22Rv1 (cell line): ENCODE measurements at regions not wholly inside any gene's neighbourhood (a gene's known extent, or its start where the extent isn't known, plus 50 kb on each side); places are given as distances from the start of the nearest gene placed in this dataset.

Experiments used
- H3K27ac ChIP-seq: fragments of 450-650 bp; 2 replicates; pipeline ENCODE4 v1.5.1; 2017
- ZFX ChIP-seq: fragments of 450-650 bp; IDR thresholded peaks from 2 replicates; pipeline ENCODE4 v1.6.1; 2017; ENCODE audit warnings: antibody characterized with exemption, borderline replicate concordance
- TF ChIP-seq, protein P1 (sequence below): fragments of 450-650 bp; IDR thresholded peaks from 2 replicates; pipeline ENCODE4 v1.5.1; 2017; ENCODE audit warnings: mild to moderate bottlenecking

DNA sequence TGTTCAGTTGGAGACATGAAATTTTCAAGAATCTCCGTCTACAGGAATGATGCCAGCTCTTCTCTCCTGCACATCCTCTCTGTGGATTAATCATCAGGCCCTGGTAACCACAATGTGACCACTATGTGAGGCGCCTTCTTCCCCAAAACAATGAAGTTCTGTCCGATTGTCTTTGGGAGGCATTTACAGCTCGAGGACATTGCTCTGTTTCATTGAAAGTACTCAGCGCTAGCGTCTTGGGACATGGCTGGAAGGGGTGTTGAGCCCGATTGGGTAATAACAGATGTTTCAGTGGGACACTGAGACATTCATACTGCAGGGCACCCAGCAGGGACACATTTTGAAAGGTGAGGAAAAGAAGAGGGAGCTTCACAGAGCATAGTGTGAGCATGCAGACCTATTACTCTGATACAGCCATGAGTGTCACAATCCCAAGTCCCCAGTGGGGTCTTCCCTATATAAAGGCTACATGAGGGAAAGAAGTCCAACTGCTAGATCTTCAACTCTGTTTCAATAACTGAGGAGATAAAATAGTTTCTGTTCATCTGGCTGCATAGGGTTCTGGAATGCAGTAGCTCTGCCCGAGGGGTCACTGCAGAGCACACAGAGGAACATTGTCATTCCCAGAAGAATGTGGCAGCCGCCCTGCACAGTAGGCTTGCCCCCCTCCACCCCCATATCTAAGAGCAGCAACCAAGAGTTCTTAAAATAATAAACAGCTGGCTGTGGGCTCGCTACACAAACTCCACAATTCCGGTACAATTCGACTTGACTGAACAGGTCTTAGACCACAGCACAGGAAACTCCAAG, 237.3 kb downstream of the OSR1 start:
- no peak overlapping the region for H3K27ac ChIP-seq
- TF ChIP-seq, protein P1, sequence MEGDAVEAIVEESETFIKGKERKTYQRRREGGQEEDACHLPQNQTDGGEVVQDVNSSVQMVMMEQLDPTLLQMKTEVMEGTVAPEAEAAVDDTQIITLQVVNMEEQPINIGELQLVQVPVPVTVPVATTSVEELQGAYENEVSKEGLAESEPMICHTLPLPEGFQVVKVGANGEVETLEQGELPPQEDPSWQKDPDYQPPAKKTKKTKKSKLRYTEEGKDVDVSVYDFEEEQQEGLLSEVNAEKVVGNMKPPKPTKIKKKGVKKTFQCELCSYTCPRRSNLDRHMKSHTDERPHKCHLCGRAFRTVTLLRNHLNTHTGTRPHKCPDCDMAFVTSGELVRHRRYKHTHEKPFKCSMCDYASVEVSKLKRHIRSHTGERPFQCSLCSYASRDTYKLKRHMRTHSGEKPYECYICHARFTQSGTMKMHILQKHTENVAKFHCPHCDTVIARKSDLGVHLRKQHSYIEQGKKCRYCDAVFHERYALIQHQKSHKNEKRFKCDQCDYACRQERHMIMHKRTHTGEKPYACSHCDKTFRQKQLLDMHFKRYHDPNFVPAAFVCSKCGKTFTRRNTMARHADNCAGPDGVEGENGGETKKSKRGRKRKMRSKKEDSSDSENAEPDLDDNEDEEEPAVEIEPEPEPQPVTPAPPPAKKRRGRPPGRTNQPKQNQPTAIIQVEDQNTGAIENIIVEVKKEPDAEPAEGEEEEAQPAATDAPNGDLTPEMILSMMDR, result no peak
- no peak for TF ChIP-seq ZFX

DNA sequence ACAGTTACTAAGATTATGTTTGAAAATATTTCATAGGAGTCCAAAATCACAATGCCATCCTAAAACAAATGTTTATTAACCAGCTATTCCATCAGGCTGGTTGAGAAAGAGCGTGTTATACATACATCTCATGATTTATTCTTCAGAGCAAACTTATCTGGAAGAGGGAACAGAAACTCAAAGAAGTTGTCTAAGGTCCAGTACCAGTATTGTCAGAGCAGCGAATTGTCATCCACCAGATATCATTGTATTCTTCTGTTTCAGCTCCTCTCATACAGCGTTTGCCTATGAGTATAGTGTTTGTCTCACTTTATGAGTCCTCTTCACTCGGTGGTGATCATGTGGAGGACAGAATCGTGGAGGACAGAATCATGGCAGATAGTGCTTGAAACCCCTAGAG, 238.2 kb downstream of the OSR1 start:
- H3K27ac ChIP-seq, result no peak overlapping the region
- no peak for TF ChIP-seq ZFX
- TF ChIP-seq, protein P1, result no peak

DNA sequence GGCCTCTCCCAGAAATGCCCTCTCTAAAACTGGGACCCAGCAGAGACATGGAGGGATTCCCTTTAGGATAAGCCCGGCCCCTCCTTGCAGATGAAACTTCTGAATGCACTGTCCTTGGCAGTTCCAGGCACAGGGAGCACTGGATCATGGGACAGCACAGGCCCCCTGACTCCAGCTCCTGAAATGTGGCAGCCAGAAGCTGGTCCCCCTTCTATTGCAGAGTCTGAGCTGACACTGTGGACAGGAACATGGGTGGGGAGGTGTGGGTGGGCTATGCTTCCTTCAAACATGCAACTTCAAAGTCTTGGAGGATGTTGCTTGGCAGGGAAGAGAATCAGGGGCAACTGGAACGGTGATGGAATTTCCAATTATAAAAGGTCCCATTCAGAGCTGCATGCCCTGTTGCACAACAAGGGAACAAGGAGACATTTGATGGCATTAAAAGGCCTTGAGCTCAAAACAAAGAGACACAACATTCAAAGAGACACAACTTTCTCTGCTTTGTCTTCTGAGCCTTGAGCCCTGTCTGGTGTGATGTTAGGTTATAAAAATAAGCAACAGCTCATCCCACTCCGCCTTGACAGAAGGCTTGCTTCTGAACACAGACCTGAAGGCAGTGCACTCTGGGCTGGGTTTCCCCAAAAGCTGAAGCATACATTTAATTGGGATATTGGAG, 239.0 kb downstream of the OSR1 start:
- H3K27ac ChIP-seq, result no peak overlapping the region
- no peak for TF ChIP-seq ZFX
- TF ChIP-seq, protein P1, result no peak

DNA sequence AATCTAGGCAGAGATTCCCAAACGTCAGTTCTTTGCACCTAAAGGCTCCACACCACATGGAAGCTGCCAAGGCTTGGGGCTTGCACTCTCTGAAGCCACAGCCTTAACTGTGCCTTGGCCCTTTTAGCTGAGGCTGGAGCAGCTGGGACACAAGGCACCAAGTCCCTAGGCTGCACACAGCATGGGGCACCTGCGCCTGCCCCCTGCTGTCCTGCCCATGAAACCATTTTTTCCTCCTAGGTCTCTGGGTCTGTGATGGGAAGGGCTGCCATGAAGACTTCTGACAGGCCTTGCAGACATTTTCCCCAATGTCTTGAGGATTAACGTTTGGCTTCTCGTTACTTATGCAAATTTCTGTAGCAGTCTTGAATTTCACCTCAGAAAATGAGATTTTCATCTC, 241.5 kb downstream of the OSR1 start:
- no peak overlapping the region for H3K27ac ChIP-seq
- TF ChIP-seq, protein P1, result no peak
- no peak for TF ChIP-seq ZFX

DNA sequence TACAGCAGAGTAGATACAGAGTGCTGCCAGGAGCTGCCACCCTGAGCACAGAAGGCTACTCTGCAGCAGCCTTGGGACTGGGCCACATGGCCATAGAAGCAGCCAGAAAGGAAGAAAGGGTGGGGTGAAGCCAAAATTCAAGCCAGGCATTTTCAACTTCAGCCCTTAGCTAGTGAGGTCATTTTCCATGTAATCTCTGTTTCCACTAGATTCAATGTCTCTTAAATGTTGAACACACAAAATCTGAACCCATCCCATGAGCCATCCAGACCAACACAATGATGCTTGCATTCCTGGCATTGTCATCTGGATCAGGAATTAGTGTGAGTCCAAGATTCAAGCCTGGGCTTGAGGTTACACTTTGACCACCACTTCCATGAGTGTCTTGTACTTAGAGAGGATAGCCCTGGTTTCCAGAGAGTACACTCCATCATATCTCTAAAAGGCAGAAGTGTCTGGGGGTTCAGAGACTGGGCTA, 243.6 kb downstream of the OSR1 start:
- TF ChIP-seq, protein P1, result no peak
- TF ChIP-seq ZFX, result no peak
- no peak overlapping the region for H3K27ac ChIP-seq

DNA sequence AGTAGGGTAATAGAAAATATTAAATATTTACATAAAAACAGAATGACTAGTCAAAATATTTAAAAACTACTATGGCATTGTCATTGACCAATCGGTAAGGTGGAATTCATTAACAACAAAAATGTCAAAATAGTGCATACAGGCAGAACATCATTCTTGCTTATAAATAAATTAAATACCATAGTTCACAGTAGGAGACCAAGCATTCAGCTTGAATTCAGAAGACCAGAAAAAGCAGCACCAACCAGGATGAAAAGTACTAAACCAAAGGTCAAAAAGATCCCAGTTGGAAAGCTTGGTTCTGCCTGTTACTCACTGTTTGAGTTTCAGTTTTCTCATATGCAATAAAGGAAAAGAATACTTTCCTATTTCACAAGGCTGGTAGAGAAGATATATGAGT, 244.3 kb downstream of the OSR1 start:
- TF ChIP-seq ZFX, result no peak
- TF ChIP-seq, protein P1, result no peak
- H3K27ac ChIP-seq, result no peak overlapping the region

DNA sequence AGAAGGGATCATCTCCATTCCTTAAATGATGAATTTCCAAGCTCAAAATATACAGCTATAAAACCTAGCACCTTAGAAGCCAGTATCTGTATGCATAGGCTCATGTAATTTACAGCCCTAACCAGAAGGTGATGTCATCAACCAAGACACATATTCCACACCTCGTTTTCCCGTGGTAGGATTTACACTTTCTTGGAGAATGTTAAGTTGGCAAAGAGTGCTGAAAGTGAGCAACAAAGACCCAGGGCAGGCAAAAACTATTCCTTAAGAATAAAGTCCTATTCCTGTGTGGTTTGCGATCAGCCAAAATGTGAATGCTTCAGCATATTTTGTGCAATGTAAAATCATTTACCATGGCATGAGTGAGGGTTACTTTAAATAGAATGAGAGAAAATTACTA, 247.1 kb downstream of the OSR1 start:
- no peak for TF ChIP-seq ZFX
- TF ChIP-seq, protein P1, result no peak
- H3K27ac ChIP-seq, result no peak overlapping the region
